Spleen (tissue), 7 donors: ENCODE measurements at regions not wholly inside any gene's neighbourhood (a gene's known extent, or its start where the extent isn't known, plus 50 kb on each side); places are given as distances from the start of the nearest gene placed in this dataset.

Source experiments
- POLR2A ChIP-seq, 3 donors: fragments of 450-650 bp; IDR thresholded peaks; one replicate each; pipeline ENCODE4 v1.5.1; 2017; ENCODE audit warnings: antibody characterized with exemption in 3 of 3, mild to moderate bottlenecking in 1 of 3
- POLR2AphosphoS5 ChIP-seq, 3 donors: sonication (generic); formaldehyde crosslinking; IDR thresholded peaks; one replicate each; pipeline ENCODE4 v1.5.1; 2017; ENCODE audit warnings: antibody characterized with exemption in 3 of 3
- TF ChIP-seq, protein P1 (sequence below), 11 experiments: fragments of 200-600 bp in 7 of 11; fragments of 450-650 bp in 4 of 11; sonication (generic) in 4 of 11; IDR thresholded peaks in 8 of 11; conservative IDR thresholded peaks in 3 of 11; 1 replicate in 7 of 11; 2 replicates in 4 of 11; pipeline versions ENCODE4 v1.4.0 to v1.8.0; 2016 to 2021; ENCODE audit warnings: antibody characterized with exemption in 11 of 11, inconsistent platforms in 4 of 11, mild to moderate bottlenecking in 1 of 11
- donor health status: DM: no; HTN: no; CAD: no; lungs with moderate emphysema.
- donor health status: DM: no; HTN: no; CAD: no.
- donor health status: DM: no; HTN: no; CAD: no.

DNA sequence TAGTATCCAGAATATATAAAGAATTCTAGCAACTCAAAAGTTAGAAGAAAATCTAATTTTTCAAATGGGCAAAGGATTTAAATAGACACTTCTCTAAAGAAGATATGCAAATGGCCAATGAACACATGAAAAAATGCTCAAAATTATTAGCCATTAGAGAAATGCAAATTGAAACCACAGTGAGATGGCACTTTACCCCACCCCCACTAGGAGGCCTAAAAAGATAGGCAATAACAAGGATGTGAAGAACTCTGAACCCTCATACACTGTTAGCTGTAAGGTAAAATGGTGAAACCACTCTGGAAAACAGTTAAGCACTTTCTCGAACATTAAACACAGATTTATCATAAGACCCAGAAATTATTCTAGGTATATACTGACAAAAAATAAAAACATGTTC, 71.4 kb upstream of the IRX6 start:
- TF ChIP-seq, protein P1, sequence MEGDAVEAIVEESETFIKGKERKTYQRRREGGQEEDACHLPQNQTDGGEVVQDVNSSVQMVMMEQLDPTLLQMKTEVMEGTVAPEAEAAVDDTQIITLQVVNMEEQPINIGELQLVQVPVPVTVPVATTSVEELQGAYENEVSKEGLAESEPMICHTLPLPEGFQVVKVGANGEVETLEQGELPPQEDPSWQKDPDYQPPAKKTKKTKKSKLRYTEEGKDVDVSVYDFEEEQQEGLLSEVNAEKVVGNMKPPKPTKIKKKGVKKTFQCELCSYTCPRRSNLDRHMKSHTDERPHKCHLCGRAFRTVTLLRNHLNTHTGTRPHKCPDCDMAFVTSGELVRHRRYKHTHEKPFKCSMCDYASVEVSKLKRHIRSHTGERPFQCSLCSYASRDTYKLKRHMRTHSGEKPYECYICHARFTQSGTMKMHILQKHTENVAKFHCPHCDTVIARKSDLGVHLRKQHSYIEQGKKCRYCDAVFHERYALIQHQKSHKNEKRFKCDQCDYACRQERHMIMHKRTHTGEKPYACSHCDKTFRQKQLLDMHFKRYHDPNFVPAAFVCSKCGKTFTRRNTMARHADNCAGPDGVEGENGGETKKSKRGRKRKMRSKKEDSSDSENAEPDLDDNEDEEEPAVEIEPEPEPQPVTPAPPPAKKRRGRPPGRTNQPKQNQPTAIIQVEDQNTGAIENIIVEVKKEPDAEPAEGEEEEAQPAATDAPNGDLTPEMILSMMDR (IDR thresholded peaks at IDR 0.05 in 8 of 11, conservative IDR thresholded peaks at IDR 0.05 in 3 of 11) = no peak
- TF ChIP-seq POLR2A (IDR thresholded peaks at IDR 0.05) (no peak), POLR2AphosphoS5 (IDR thresholded peaks at IDR 0.05) (no peak)
